GM12878 (cell line): ENCODE measurements at regions not wholly inside any gene's neighbourhood (a gene's known extent, or its start where the extent isn't known, plus 50 kb on each side); places are given as distances from the start of the nearest gene placed in this dataset.

Source experiments
- ATAC-seq: fragments of 200-7000 bp; cut with Tn5 transposase; 3 replicates; pipeline ENCODE4 v1.9.1; 2020; ENCODE audit warnings: mild to moderate bottlenecking, moderate library complexity
- BruUV-seq: library from RNA; stranded (reverse); fragments of 400-500 nt; replicated peaks from 2 replicates; lab custom pipeline; 2021; lab: Mats Ljungman, UMichigan
- CTCF ChIA-PET: fragments of 300-600 bp; sonication (Branson Sonifier 250); formaldehyde crosslinking; extraction: SDS; loops from one replicate; lab custom pipeline; 2021; ENCODE audit warnings: inconsistent platforms; lab: Yijun Ruan, JAX
- POLR2A ChIA-PET: fragments of 350-600 bp; formaldehyde crosslinking; extraction: SDS; loops from one replicate; lab custom pipeline; 2021; ENCODE audit warnings: inconsistent platforms; lab: Charles Lee
- RAD21 ChIA-PET: fragments of 300-600 bp; sonication (Branson Sonifier 250); formaldehyde crosslinking; loops from one replicate; lab custom pipeline; 2023; ENCODE audit warnings: antibody characterized with exemption; ENCODE audit not compliant: unreplicated experiment; lab: Charles Lee
- SMC1A ChIA-PET: fragments of 300-600 bp; sonication (Branson Sonifier 250); formaldehyde crosslinking; loops from one replicate; lab custom pipeline; 2023; ENCODE audit not compliant: unreplicated experiment, uncharacterized antibody; lab: Charles Lee
- DNase-seq: peaks from one replicate; pipeline ENCODE4 v3.0.0-alpha.2; 2011; ENCODE audit warnings: low read depth, low spot score
- FAIRE-seq: peaks from 3 replicates; lab custom pipeline; 2011; peaks lifted over from hg19 to GRCh38; lab: Jason Lieb, UNC
- H2AFZ ChIP-seq: 2 replicates; pipeline ENCODE4 v1.6.0; 2011; ENCODE audit warnings: low read depth, low read length, control low read depth; ENCODE audit not compliant: control insufficient read depth
- H3K27ac ChIP-seq: 2 replicates; pipeline ENCODE4 v1.5.1; 2011; ENCODE audit warnings: control low read depth; ENCODE audit not compliant: control insufficient read depth, insufficient read depth
- H3K27me3 ChIP-seq, 2 experiments: replicated peaks in 1 of 2; 2 replicates each; pipeline versions ENCODE4 v1.6.0 to v1.6.1; 2011; ENCODE audit warnings: low read length in 1 of 2; ENCODE audit not compliant: control insufficient read depth in 2 of 2, insufficient read depth in 2 of 2
- H3K36me3 ChIP-seq, 2 experiments: 2 replicates each; pipeline ENCODE4 v1.5.1; 2011; ENCODE audit warnings: low read length in 1 of 2; ENCODE audit not compliant: control insufficient read depth in 2 of 2, insufficient read depth in 2 of 2
- H3K4me1 ChIP-seq: 2 replicates; pipeline ENCODE4 v1.6.1; 2011; ENCODE audit warnings: mild to moderate bottlenecking, low read length, moderate library complexity, mixed read lengths; ENCODE audit not compliant: control insufficient read depth, insufficient read depth
- H3K4me2 ChIP-seq: 2 replicates; pipeline ENCODE4 v1.6.0; 2011; ENCODE audit warnings: control low read depth; ENCODE audit not compliant: control insufficient read depth, insufficient read depth
- H3K4me3 ChIP-seq: fragments of 200-600 bp; sonication (generic); 2 replicates; pipeline ENCODE4 v1.5.1; 2016
- H3K79me2 ChIP-seq: 2 replicates; pipeline ENCODE4 v1.6.0; 2011; ENCODE audit warnings: low read length; ENCODE audit not compliant: control insufficient read depth, insufficient read depth
- H3K9ac ChIP-seq: 2 replicates; pipeline ENCODE4 v1.8.0; 2011; ENCODE audit warnings: low read length, control low read depth, mixed read lengths; ENCODE audit not compliant: control insufficient read depth, insufficient read depth
- H3K9me3 ChIP-seq: replicated peaks from 3 replicates; pipeline ENCODE4 v1.5.1; 2011; ENCODE audit warnings: mild to moderate bottlenecking, low read length; ENCODE audit not compliant: control insufficient read depth, insufficient read depth
- H4K20me1 ChIP-seq: 2 replicates; pipeline ENCODE4 v1.6.0; 2011; ENCODE audit not compliant: control insufficient read depth, insufficient read depth
- CBX3 ChIP-seq: fragments of 200-600 bp; sonication (generic); IDR thresholded peaks from 2 replicates; pipeline ENCODE4 v1.6.1; 2016; ENCODE audit warnings: low read depth, borderline replicate concordance
- CEBPB ChIP-seq, 2 experiments: fragments of 150-350 bp in 1 of 2; IDR thresholded peaks; 2 replicates each; pipeline ENCODE4 v1.6.1; 2012 to 2014; ENCODE audit warnings: low read depth in 2 of 2, low read length in 2 of 2, borderline replicate concordance in 1 of 2, inconsistent platforms in 1 of 2
- CTCF ChIP-seq, 3 experiments: IDR thresholded peaks in 2 of 3; conservative IDR thresholded peaks in 1 of 3; 2 replicates each; pipeline ENCODE4 v1.5.1; 2011; ENCODE audit warnings: low read depth in 3 of 3, low read length in 3 of 3, mild to moderate bottlenecking in 3 of 3, control low read depth in 2 of 3, moderate library complexity in 2 of 3, inconsistent platforms in 1 of 3, mixed read lengths in 1 of 3; ENCODE audit not compliant: control insufficient read depth in 2 of 3, insufficient read depth in 1 of 3; ENCODE audit errors: extremely low read depth in 1 of 3
- IKZF1 ChIP-seq: fragments of 450-650 bp; conservative IDR thresholded peaks from 2 replicates; pipeline ENCODE4 v1.6.1; 2017; ENCODE audit warnings: antibody characterized with exemption, mild to moderate bottlenecking
- NFIC ChIP-seq: IDR thresholded peaks from 2 replicates; pipeline ENCODE4 v1.6.1; 2012; ENCODE audit warnings: low read depth, mild to moderate bottlenecking, inconsistent platforms, low read length, moderate library complexity
- NFYA ChIP-seq: IDR thresholded peaks from 2 replicates; pipeline ENCODE4 v1.6.1; 2011; ENCODE audit warnings: low read depth, mild to moderate bottlenecking, low read length, improper control_type of control experiment, borderline replicate concordance
- NR2C1 ChIP-seq: fragments of 450-650 bp; IDR thresholded peaks from 2 replicates; pipeline ENCODE4 v1.6.1; 2017; ENCODE audit warnings: antibody characterized with exemption, mild to moderate bottlenecking, moderate library complexity
- RELB ChIP-seq: fragments of 450-650 bp; IDR thresholded peaks from 2 replicates; pipeline ENCODE4 v1.6.1; 2017; ENCODE audit warnings: low read depth, mild to moderate bottlenecking, moderate library complexity
- SMC3 ChIP-seq: IDR thresholded peaks from 2 replicates; pipeline ENCODE4 v1.6.1; 2011; ENCODE audit warnings: low read length, improper control_type of control experiment, borderline replicate concordance
- SP1 ChIP-seq: IDR thresholded peaks from one replicate; pipeline ENCODE4 v1.6.1; 2011; ENCODE audit warnings: low read depth, low read length
- SUZ12 ChIP-seq: fragments of 200-600 bp; sonication (generic); IDR thresholded peaks from one replicate; pipeline ENCODE4 v1.6.1; 2018; ENCODE audit warnings: antibody characterized with exemption, mild to moderate bottlenecking; ENCODE audit not compliant: unreplicated experiment
- WGBS: methylation state at CpG from one replicate; pipeline ENCODE4 v1.1.6; 2016; ENCODE audit warnings: low lambda C conversion rate; ENCODE audit not compliant: insufficient replicate concordance, insufficient coverage; ENCODE audit errors: missing lambda C conversion rate; 5-methylcytosine and 5-hydroxymethylcytosine counted together
- in situ Hi-C: fragments of 300-500 bp; cut with MboI; formaldehyde crosslinking; loops from 9 replicates; pipeline ENCODE4 v1.14.3; 2018; ENCODE audit warnings: mixed read lengths
- intact Hi-C: fragments of 100-400 bp; cut with micrococcal nuclease; formaldehyde crosslinking; loops from one replicate; pipeline ENCODE4 v1.14.2; 2022; ENCODE audit not compliant: unreplicated experiment
- TF ChIP-seq, protein P1 (sequence below): IDR thresholded peaks from 2 replicates; pipeline ENCODE4 v1.6.1; 2012; ENCODE audit warnings: low read length, inconsistent platforms

- no peaks in the 10 kb centered on the region for H3K79me2 ChIP-seq
- H4K20me1 ChIP-seq: no peaks in the 10 kb centered on the region
- no peaks in the 10 kb centered on the region for H3K27me3 ChIP-seq
- no peak for FAIRE-seq
- H3K9me3 ChIP-seq: no peaks in the 10 kb centered on the region; the same call in 2 of the 3 replicates
- POLR2A ChIA-PET: no interaction called here
- SMC1A ChIA-PET: interaction anchor here (0.6 kb wide), 1 partner anchor 88 kb away, joined by 3 read pairs; no protein-coding TSS in a partner anchor
- ATAC-seq: no peak
- H3K4me3 ChIP-seq: no peak overlapping the region
- no peak for DNase-seq
- TF ChIP-seq NFYA: no peak
- no peak for TF ChIP-seq CTCF (IDR thresholded peaks at IDR 0.05 in 2 of 3, conservative IDR thresholded peaks at IDR 0.05 in 1 of 3; ENCODE audit: control insufficient read depth in 2 of 3, extremely low read depth in 1 of 3, insufficient read depth in 1 of 3, low read depth in 3 of 3, low read length in 3 of 3)
- TF ChIP-seq SP1: no peak
- no peak for TF ChIP-seq SUZ12
- no peak for TF ChIP-seq RELB
- no peak for TF ChIP-seq NR2C1
- TF ChIP-seq SMC3: no peak
- TF ChIP-seq IKZF1: no peak
- no peak for TF ChIP-seq CEBPB (IDR thresholded peaks at IDR 0.05; ENCODE audit: borderline replicate concordance in 1 of 2, low read depth in 2 of 2, low read length in 2 of 2)
- TF ChIP-seq, protein P1, sequence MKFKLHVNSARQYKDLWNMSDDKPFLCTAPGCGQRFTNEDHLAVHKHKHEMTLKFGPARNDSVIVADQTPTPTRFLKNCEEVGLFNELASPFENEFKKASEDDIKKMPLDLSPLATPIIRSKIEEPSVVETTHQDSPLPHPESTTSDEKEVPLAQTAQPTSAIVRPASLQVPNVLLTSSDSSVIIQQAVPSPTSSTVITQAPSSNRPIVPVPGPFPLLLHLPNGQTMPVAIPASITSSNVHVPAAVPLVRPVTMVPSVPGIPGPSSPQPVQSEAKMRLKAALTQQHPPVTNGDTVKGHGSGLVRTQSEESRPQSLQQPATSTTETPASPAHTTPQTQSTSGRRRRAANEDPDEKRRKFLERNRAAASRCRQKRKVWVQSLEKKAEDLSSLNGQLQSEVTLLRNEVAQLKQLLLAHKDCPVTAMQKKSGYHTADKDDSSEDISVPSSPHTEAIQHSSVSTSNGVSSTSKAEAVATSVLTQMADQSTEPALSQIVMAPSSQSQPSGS: no peak
- TF ChIP-seq CBX3: no peak
- TF ChIP-seq NFIC: no peak
- TF ChIP-seq, all 136 proteins: peak for 0
- in situ Hi-C loops: no loop called here
- no peak overlapping the region for H3K27ac ChIP-seq
- H2AFZ ChIP-seq: no peak overlapping the region
- no peaks in the 10 kb centered on the region for H3K4me1 ChIP-seq
- no peak overlapping the region for H3K4me2 ChIP-seq
- ChIA-PET CTCF (no interaction called here), RAD21 (no interaction called here)
- WGBS: 52% methylated on average over 9 of the region's 9 CpGs
- no TSS peak for BruUV-seq
- H3K9ac ChIP-seq: no peak overlapping the region
- H3K36me3 ChIP-seq: no peaks in the 10 kb centered on the region
- intact Hi-C loops: no loop called here
These were observed 134.2 kb downstream of the WNT7A start for GRCh38 chr3:13745636-13746035.
